DMS153 (cell line): ENCODE measurements at regions not wholly inside any gene's neighbourhood (a gene's known extent, or its start where the extent isn't known, plus 50 kb on each side); places are given as distances from the start of the nearest gene placed in this dataset.

Experiments used
- DNase-seq: peaks from one replicate; lab custom pipeline; 2025; lab: John Stamatoyannopoulos, UW

- DNase-seq = no peak
These were observed 103.4 kb upstream of the HAAO start for GRCh38 chr2:42895791-42896135.

- DNase-seq = no peak
These were observed 102.9 kb upstream of the HAAO start for GRCh38 chr2:42895134-42895790.

- DNase-seq = no peak
These were observed 100.8 kb upstream of the HAAO start for GRCh38 chr2:42893047-42893758.

- no peak for DNase-seq
These were observed 98.5 kb upstream of the HAAO start for GRCh38 chr2:42890791-42891355.

- no peak for DNase-seq
These were observed 96.2 kb upstream of the HAAO start for GRCh38 chr2:42888321-42889245.

GRCh38 chr2:42886921-42887320, 94.5 kb upstream of the HAAO start:
- DNase-seq = no peak

- DNase-seq = no peak
These were observed 90.4 kb upstream of the HAAO start for GRCh38 chr2:42882756-42883155.

- no peak for DNase-seq
These were observed 89.3 kb upstream of the HAAO start for GRCh38 chr2:42881732-42882131.

GRCh38 chr2:42880738-42881690, 88.6 kb upstream of the HAAO start:
- no peak for DNase-seq

GRCh38 chr2:42879913-42880737, 87.7 kb upstream of the HAAO start:
- no peak for DNase-seq

GRCh38 chr2:42879121-42879705, 86.8 kb upstream of the HAAO start:
- no peak for DNase-seq

GRCh38 chr2:42878581-42878980, 86.2 kb upstream of the HAAO start:
- no peak for DNase-seq

GRCh38 chr2:42877936-42878335, 85.6 kb upstream of the HAAO start:
- DNase-seq = no peak

GRCh38 chr2:42877511-42877910, 85.1 kb upstream of the HAAO start:
- no peak for DNase-seq

GRCh38 chr2:42876326-42876751, 84.0 kb upstream of the HAAO start:
- no peak for DNase-seq

- DNase-seq = no peak
These were observed 83.5 kb upstream of the HAAO start for GRCh38 chr2:42875880-42876279.

GRCh38 chr2:42874949-42875801, 82.8 kb upstream of the HAAO start:
- DNase-seq = no peak

- DNase-seq = no peak
These were observed 80.3 kb upstream of the HAAO start for GRCh38 chr2:42872721-42873120.

- no peak for DNase-seq
These were observed 79.0 kb upstream of the HAAO start for GRCh38 chr2:42871372-42871771.
